GM19438 (cell line): ENCODE measurements at regions not wholly inside any gene's neighbourhood (a gene's known extent, or its start where the extent isn't known, plus 50 kb on each side); places are given as distances from the start of the nearest gene placed in this dataset.
"Not testable (repeated sequence)": the region's sequence is repeated elsewhere in the genome, so short reads cannot be mapped to it uniquely, and the experiment has no call there.

ENCODE experiments used
- ATAC-seq: cut with Tn5 transposase; IDR thresholded peaks from one replicate; pipeline ENCODE4 v1.9.1; 2021; ENCODE audit warnings: low read depth; ENCODE audit not compliant: unreplicated experiment

- no peak for ATAC-seq
Measured at GRCh38 chr7:120184866-120185265, 88.1 kb upstream of the KCND2 start.

GRCh38 chr7:120185940-120186682 is 86.9 kb upstream of the KCND2 start:
- no peak for ATAC-seq

DNA sequence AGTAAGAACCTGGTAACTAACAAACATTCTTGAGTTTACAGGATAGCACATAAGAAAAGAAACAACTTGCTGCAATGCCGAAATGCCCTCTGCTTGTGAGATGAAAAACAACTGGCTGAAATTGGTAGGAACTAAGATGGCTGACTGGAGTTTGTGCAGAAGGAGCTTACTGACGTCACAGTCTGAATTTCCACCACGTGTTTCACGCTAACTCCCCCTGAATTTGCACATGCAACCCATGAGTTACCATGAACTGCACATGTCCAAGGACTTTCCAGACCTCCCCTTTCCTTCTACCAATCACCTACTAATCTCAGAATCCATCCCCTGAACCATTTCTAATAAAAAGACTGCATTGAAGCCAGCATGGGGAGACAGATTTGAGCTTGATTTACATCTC is 86.3 kb upstream of the KCND2 start:
- no peak for ATAC-seq

DNA sequence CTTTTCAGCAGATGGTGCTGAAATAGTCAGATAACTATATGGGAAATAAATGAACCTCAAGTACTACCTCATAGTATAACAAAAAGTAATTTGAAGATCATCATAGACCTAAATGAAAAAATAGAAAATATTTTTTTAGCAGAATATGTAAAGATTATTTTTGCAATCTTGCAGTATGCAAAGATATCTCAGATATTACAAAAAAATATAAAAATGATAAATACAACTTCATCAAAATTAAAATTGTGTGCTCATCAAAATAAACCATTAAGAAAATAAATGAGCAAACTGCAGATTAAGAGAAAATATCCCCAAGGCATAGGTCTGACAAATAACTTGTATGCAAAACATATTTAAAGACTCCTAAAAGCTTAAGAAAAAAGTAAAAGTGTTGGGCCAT is 83.4 kb upstream of the KCND2 start:
- no peak for ATAC-seq

- ATAC-seq, result no peak
Measured at GRCh38 chr7:120190109-120190508, 82.9 kb upstream of the KCND2 start.

DNA sequence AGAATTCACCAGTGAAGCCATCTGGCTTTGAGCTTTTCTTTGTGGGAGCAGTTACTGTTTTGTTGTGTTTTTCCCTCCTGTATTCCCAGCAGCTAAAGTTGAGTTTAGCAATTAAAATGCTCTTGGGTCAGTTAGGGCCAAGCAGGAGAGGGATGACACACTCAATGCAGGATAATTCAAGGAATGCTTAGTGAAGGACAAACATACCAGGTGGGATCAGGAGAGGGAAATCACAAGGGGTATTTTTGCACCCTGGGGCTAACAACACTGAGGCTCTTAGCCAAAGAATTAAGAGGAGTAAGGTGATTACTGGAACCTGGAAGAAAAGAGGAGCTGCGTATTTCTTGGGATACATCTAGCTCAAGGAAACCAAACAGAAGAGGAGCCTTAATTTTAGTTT is 82.4 kb upstream of the KCND2 start:
- no peak for ATAC-seq

- not testable (repeated sequence) for ATAC-seq
Measured at GRCh38 chr7:120191423-120191822, 81.6 kb upstream of the KCND2 start.

DNA sequence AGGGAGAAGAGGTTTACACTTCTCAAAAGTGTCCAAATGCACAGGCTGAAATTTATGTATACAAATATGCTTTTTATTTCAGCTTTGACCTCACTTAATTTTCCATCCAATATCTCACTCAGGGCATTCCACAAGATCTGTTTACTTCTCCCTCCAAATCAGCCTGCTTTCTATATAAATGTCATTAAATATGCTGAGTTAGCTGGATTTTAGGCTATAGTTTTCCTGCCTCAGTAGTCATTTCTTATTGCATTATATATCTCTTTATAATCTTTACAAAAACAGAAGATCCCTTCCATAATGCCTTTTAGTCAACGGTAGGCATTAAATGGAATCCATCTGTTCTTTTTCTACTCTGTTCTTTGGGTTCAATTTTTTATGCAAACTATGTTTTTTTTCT is 71.7 kb upstream of the KCND2 start:
- ATAC-seq, result no peak

DNA sequence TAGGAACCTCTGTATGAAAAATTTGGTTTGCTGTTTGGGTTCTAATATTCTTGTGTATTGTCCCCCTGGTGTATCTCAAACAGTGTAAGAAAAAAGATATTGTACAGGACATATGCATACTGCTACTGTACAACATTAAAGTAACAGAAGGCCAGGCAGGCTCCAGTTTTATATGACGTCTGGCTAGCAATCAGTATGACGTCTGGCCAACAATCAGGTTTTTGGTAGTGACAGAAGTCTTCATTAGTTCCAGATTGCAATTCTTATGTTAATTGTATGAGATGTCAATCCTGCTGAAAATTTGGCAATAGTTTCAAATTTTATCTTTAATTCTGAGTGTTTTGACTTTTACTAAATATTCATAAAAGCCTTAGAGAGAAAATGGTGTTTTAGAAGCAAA is 67.9 kb upstream of the KCND2 start:
- ATAC-seq, result no peak

DNA sequence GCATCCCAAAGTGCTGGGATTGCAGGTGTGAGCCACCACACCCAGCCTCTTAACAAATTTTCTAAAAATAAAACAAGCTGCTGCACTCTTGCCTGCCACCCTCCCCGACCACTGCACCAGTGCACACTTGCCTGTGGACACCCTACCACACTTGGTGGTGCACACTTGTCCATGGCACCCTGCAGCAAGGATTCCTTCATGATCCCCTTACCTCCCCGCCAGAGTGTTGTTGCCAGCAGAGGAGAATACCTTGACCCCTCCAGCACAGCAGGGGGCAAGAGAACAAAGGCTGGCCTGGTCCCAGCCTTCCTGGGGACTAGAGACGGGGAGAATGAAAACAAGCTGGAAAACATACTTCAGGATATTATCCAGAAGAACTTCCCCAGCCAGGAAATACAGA is 65.9 kb upstream of the KCND2 start:
- no peak for ATAC-seq

GRCh38 chr7:120215654-120216053 is 57.3 kb upstream of the KCND2 start:
- ATAC-seq, result no peak

- no peak for ATAC-seq
Measured at GRCh38 chr7:120216947-120217346, 56.0 kb upstream of the KCND2 start.

DNA sequence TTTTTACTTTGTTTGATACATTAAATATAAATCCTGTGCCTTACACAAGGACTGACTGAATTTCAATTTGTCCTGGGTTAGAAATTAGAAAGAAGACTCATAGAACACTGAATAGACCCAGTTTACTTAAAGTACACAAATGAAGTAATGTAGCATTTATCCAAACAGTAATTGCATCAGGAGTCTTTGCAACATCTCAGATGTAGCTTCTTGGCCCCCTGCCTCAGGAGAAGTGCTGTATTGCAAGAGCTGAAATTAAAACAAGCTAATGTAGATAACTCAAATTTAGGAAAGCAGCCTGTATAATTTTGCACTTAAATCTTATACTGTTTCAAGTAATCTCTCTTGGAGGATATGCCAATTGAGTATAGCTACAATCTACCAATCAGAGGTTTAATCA is 54.3 kb upstream of the KCND2 start:
- no peak for ATAC-seq

DNA sequence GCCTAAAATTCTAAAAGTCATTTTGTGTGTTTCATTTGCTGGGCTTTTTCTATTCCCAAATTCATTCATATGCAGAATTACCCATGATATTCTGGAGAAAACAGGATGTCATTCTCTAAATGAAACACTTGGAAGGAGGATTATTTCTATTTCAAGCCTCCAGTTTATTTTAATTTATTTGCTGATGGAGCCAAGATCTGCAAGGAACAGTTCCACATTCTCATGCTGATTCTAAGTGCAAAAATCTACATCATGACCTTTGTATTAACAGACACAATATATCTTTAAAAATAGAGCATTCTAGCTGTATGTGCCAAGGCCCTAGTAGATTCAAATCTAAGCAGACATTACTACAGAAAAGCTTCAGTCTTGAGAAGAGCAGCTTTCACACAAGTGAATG is 51.3 kb upstream of the KCND2 start:
- no peak for ATAC-seq
